PC-9 (cell line): ENCODE measurements at regions not wholly inside any gene's neighbourhood (a gene's known extent, or its start where the extent isn't known, plus 50 kb on each side); places are given as distances from the start of the nearest gene placed in this dataset.

Experiments used
- BruUV-seq: library from RNA; stranded (reverse); fragments of 400-500 nt; replicated peaks from 2 replicates; lab custom pipeline; 2021; lab: Mats Ljungman, UMichigan
- CTCF ChIA-PET: fragments of 300-600 bp; sonication (Branson Sonifier 250); formaldehyde crosslinking; loops from one replicate; lab custom pipeline; 2022; ENCODE audit warnings: antibody characterized with exemption; lab: Charles Lee
- POLR2A ChIA-PET: fragments of 300-600 bp; sonication (Branson Sonifier 250); formaldehyde crosslinking; loops from one replicate; lab custom pipeline; 2022; ENCODE audit warnings: antibody characterized with exemption; ENCODE audit not compliant: unreplicated experiment; lab: Charles Lee
- DNase-seq, 2 experiments: peaks; one replicate each; pipeline versions ENCODE4 v3.0.0 to v3.0.0-alpha.2; 2015 to 2022; ENCODE audit warnings: mixed read lengths in 1 of 2
- H2AFZ ChIP-seq: fragments of 200-600 bp; sonication (generic); 2 replicates; pipeline ENCODE4 v1.8.1; 2017; ENCODE audit warnings: antibody characterized with exemption
- H3F3A ChIP-seq: fragments of 200-600 bp; sonication (generic); 2 replicates; pipeline ENCODE4 v1.8.1; 2017; ENCODE audit warnings: antibody characterized with exemption, mild to moderate bottlenecking, low read depth; ENCODE audit not compliant: insufficient read depth
- H3K27ac ChIP-seq: fragments of 200-600 bp; sonication (generic); 2 replicates; pipeline ENCODE4 v1.6.1; 2016; ENCODE audit warnings: mixed run types
- H3K27me3 ChIP-seq: fragments of 200-600 bp; sonication (generic); 2 replicates; pipeline ENCODE4 v1.6.1; 2016; ENCODE audit warnings: low read depth, mixed run types; ENCODE audit not compliant: insufficient read depth
- H3K36me3 ChIP-seq: fragments of 200-600 bp; sonication (generic); 2 replicates; pipeline ENCODE4 v1.6.1; 2016; ENCODE audit warnings: low read depth, mixed run types
- H3K4me1 ChIP-seq: fragments of 200-600 bp; sonication (generic); replicated peaks from 2 replicates; pipeline ENCODE4 v1.6.1; 2016; ENCODE audit warnings: mixed run types; ENCODE audit not compliant: insufficient read depth
- H3K4me2 ChIP-seq: fragments of 200-600 bp; sonication (generic); 2 replicates; pipeline ENCODE4 v1.6.1; 2017; ENCODE audit warnings: mixed run types
- H3K4me3 ChIP-seq: fragments of 200-600 bp; sonication (generic); 2 replicates; pipeline ENCODE4 v1.6.1; 2016; ENCODE audit warnings: mixed run types
- H3K79me2 ChIP-seq: fragments of 200-600 bp; sonication (generic); 2 replicates; pipeline ENCODE4 v1.6.1; 2017; ENCODE audit warnings: low read depth, mixed run types
- H3K9me2 ChIP-seq: fragments of 200-600 bp; sonication (generic); 2 replicates; pipeline ENCODE4 v1.8.1; 2017; ENCODE audit warnings: mild to moderate bottlenecking; ENCODE audit not compliant: insufficient read depth
- H3K9me3 ChIP-seq: fragments of 200-600 bp; sonication (generic); 2 replicates; pipeline ENCODE4 v1.8.1; 2016; ENCODE audit warnings: low read depth; ENCODE audit not compliant: insufficient read depth
- H4K20me1 ChIP-seq: fragments of 200-600 bp; sonication (generic); 2 replicates; pipeline ENCODE4 v1.8.1; 2017; ENCODE audit not compliant: insufficient read depth
- CTCF ChIP-seq: fragments of 200-600 bp; sonication (generic); conservative IDR thresholded peaks from 2 replicates; pipeline ENCODE4 v1.6.1; 2017; ENCODE audit warnings: mixed run types, antibody characterized with exemption, mild to moderate bottlenecking, moderate library complexity
- EZH2 ChIP-seq: fragments of 200-600 bp; sonication (generic); IDR thresholded peaks from 2 replicates; pipeline ENCODE4 v1.8.0; 2017; ENCODE audit warnings: antibody characterized with exemption, low read depth
- intact Hi-C: fragments of 100-400 bp; cut with micrococcal nuclease; formaldehyde crosslinking; loops from one replicate; pipeline ENCODE4 v1.10.0; 2022; ENCODE audit not compliant: unreplicated experiment

GRCh38 chr4:111678479-111678878 is 466.8 kb upstream of the FAM241A start:
- Histone ChIP-seq H3K9me3 (no peaks in the 10 kb centered on the region), H3K27me3 (no peaks in the 10 kb centered on the region), H2AFZ (no peak overlapping the region), H3K4me3 (no peak overlapping the region), H3K9me2 (no peaks in the 10 kb centered on the region), H3K36me3 (no peaks in the 10 kb centered on the region), H3K79me2 (no peaks in the 10 kb centered on the region), H3F3A (no peaks in the 10 kb centered on the region), H3K4me1 (no peaks in the 10 kb centered on the region), H3K4me2 (no peak overlapping the region), H3K27ac (no peak overlapping the region), H4K20me1 (no peaks in the 10 kb centered on the region)
- no peak for DNase-seq
- intact Hi-C loops, result no loop called here
- BruUV-seq, result no TSS peak
- no peak for TF ChIP-seq EZH2
- no peak for TF ChIP-seq CTCF
- ChIA-PET CTCF (interaction anchor here (0.6 to 0.7 kb wide), 2 partner anchors 176 to 1140 kb away, joined by 3 to 4 read pairs; no protein-coding TSS in a partner anchor), POLR2A (interaction anchor here (0.5 kb wide), 1 partner anchor 34 kb away, joined by 3 read pairs; no protein-coding TSS in a partner anchor)

GRCh38 chr4:111678908-111679307 is 466.3 kb upstream of the FAM241A start:
- POLR2A ChIA-PET, result no interaction called here

DNA sequence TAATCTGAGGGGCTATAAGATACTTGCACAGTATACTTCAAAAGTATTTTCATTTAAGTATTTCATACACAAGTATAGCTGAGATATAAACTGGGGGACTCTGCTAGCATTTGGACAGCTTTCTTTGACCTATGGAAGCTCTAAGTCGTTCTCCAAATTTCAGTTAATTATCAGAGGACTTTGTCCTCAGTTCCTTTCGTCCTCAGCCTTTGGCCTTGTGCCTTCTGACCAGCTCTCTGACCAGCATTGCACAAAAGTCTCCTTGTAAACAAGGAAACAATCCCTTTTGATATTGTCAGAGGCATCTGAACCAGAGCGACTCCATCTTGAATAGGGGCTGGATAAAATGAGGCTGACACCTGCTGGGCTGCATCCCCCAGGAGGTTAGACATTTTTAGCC is 464.0 kb upstream of the FAM241A start:
- Histone ChIP-seq H3K4me1 (no peaks in the 10 kb centered on the region), H3K4me3 (no peak overlapping the region), H3K79me2 (no peaks in the 10 kb centered on the region), H3F3A (no peaks in the 10 kb centered on the region), H3K27ac (no peak overlapping the region), H3K9me3 (no peaks in the 10 kb centered on the region), H3K36me3 (no peaks in the 10 kb centered on the region), H3K4me2 (no peak overlapping the region), H3K9me2 (no peaks in the 10 kb centered on the region), H3K27me3 (no peaks in the 10 kb centered on the region), H2AFZ (no peak overlapping the region), H4K20me1 (no peaks in the 10 kb centered on the region)
- no TSS peak for BruUV-seq
- intact Hi-C loops, result no loop called here
- DNase-seq, result no peak
- no peak for TF ChIP-seq EZH2
- no peak for TF ChIP-seq CTCF
- ChIA-PET CTCF (no interaction called here), POLR2A (no interaction called here)

More at GRCh38 chr4:111678908-111679307, 466.3 kb upstream of the FAM241A start:
- intact Hi-C loops, result no loop called here
- Histone ChIP-seq H2AFZ (no peak overlapping the region), H3K27ac (no peak overlapping the region), H3K27me3 (no peaks in the 10 kb centered on the region), H4K20me1 (no peaks in the 10 kb centered on the region), H3F3A (no peaks in the 10 kb centered on the region), H3K4me3 (no peak overlapping the region), H3K36me3 (no peaks in the 10 kb centered on the region), H3K4me1 (no peaks in the 10 kb centered on the region), H3K9me2 (no peaks in the 10 kb centered on the region), H3K79me2 (no peaks in the 10 kb centered on the region), H3K9me3 (no peaks in the 10 kb centered on the region), H3K4me2 (no peak overlapping the region)
- TF ChIP-seq EZH2 (no peak), CTCF (no peak)
- no TSS peak for BruUV-seq
- CTCF ChIA-PET, result interaction anchor here (0.6 to 0.7 kb wide), 2 partner anchors 175 to 1140 kb away, joined by 3 to 4 read pairs; no protein-coding TSS in a partner anchor
- no peak for DNase-seq
